Adrenal gland (tissue), 5 donors: ENCODE measurements at regions not wholly inside any gene's neighbourhood (a gene's known extent, or its start where the extent isn't known, plus 50 kb on each side); places are given as distances from the start of the nearest gene placed in this dataset.

Source experiments
- POLR2A ChIP-seq, 2 donors: fragments of 450-650 bp; IDR thresholded peaks; one replicate each; pipeline ENCODE4 v1.6.1; 2017; ENCODE audit warnings: antibody characterized with exemption in 2 of 2, mild to moderate bottlenecking in 2 of 2, moderate library complexity in 1 of 2
- TF ChIP-seq, protein P1 (sequence below), 6 experiments: fragments of 450-650 bp in 4 of 6; fragments of 200-600 bp in 2 of 6; sonication (generic) in 1 of 6; IDR thresholded peaks; 1 replicate in 5 of 6; 2 replicates in 1 of 6; pipeline versions ENCODE4 v1.5.1 to v1.8.0; 2016 to 2021; ENCODE audit warnings: antibody characterized with exemption in 6 of 6, mild to moderate bottlenecking in 2 of 6, moderate library complexity in 1 of 6
- donor health status: DM: no; HTN: no; CAD: no.

DNA sequence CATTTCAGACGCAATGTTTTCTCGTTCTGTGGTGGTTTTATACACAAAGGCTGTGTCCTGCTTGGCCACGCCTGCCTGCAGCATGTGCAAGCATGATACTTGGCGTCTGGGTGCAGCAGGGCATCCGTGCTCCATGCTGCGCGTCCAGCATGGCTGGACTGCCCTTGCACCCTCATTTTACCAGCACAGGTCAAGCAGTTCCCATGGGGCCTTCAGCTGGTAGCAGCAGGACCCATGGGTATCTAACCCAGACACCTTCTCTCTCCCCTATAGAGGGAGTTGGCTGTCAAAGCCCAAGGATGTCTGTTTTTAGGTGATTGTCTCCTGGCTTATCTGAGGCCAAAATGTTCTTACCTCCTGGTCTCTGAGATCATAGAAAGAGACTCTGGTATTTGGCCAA lies 158.3 kb upstream of the PITX1 start:
- no peak for TF ChIP-seq POLR2A (IDR thresholded peaks at IDR 0.05)
- TF ChIP-seq, protein P1, sequence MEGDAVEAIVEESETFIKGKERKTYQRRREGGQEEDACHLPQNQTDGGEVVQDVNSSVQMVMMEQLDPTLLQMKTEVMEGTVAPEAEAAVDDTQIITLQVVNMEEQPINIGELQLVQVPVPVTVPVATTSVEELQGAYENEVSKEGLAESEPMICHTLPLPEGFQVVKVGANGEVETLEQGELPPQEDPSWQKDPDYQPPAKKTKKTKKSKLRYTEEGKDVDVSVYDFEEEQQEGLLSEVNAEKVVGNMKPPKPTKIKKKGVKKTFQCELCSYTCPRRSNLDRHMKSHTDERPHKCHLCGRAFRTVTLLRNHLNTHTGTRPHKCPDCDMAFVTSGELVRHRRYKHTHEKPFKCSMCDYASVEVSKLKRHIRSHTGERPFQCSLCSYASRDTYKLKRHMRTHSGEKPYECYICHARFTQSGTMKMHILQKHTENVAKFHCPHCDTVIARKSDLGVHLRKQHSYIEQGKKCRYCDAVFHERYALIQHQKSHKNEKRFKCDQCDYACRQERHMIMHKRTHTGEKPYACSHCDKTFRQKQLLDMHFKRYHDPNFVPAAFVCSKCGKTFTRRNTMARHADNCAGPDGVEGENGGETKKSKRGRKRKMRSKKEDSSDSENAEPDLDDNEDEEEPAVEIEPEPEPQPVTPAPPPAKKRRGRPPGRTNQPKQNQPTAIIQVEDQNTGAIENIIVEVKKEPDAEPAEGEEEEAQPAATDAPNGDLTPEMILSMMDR (IDR thresholded peaks at IDR 0.05): no peak
